Right cardiac atrium (tissue), 5 donors: ENCODE measurements at regions not wholly inside any gene's neighbourhood (a gene's known extent, or its start where the extent isn't known, plus 50 kb on each side); places are given as distances from the start of the nearest gene placed in this dataset.
"Not testable (repeated sequence)": the region's sequence is repeated elsewhere in the genome, so short reads cannot be mapped to it uniquely, and the experiment has no call there.

Experiments
- ATAC-seq, 2 donors: fragments of 200-7000 bp; cut with Tn5 transposase; one replicate each; pipeline versions ENCODE4 v1.8.0 to v1.9.1; 2020; ENCODE audit warnings: moderate library complexity in 2 of 2, mild to moderate bottlenecking in 1 of 2
- DNase-seq, 3 donors: peaks; one replicate each; pipeline ENCODE4 v3.0.0-alpha.2; 2020
- H3K27ac ChIP-seq: one replicate; pipeline ENCODE4 v1.5.1; 2013; ENCODE audit warnings: mild to moderate bottlenecking, low read length, control low read depth, moderate library complexity
- H3K27me3 ChIP-seq: one replicate; pipeline ENCODE4 v1.6.1; 2013; ENCODE audit not compliant: control insufficient read depth, insufficient read depth
- H3K4me1 ChIP-seq: one replicate; pipeline ENCODE4 v1.6.1; 2013; ENCODE audit warnings: low read length; ENCODE audit not compliant: control insufficient read depth, insufficient read depth
- H3K4me3 ChIP-seq: one replicate; pipeline ENCODE4 v1.5.1; 2013; ENCODE audit warnings: low read length, control low read depth
- H3K9me3 ChIP-seq: one replicate; pipeline ENCODE4 v1.6.1; 2013; ENCODE audit warnings: low read length; ENCODE audit not compliant: control insufficient read depth
- WGBS: extraction: QIAGEN DNeasy Blood & Tissue Kit; methylation state at CpG from one replicate; pipeline ENCODE4 v1.1.7; 2013; 5-methylcytosine and 5-hydroxymethylcytosine counted together
- intact Hi-C, 4 donors: fragments of 100-400 bp; cut with DNase I; formaldehyde crosslinking; loops; one replicate each; pipeline versions ENCODE4 v1.11.0 to v1.14.0; 2022 to 2023
- donor health status: healthy with polysubstance abuse.
- donor health status: DM: no; HTN: yes; CAD: no.
- donor health status: DM: no; HTN: no; CAD: no.
- donor health status: DM: no; HTN: yes; CAD: no; lungs with severe emphysema.
- donor health status: DM: yes; HTN: yes; CAD: no.

- H3K27ac ChIP-seq, DNase-seq, ATAC-seq, H3K27me3 ChIP-seq, H3K4me3 ChIP-seq, intact Hi-C loops, H3K9me3 ChIP-seq, H3K4me1 ChIP-seq: not testable (repeated sequence)
- WGBS: 55% methylated on average over 1 of the region's 1 CpG
Observed at GRCh38 chr15:24158306-24158705, 471.2 kb upstream of the NDN start.

DNA sequence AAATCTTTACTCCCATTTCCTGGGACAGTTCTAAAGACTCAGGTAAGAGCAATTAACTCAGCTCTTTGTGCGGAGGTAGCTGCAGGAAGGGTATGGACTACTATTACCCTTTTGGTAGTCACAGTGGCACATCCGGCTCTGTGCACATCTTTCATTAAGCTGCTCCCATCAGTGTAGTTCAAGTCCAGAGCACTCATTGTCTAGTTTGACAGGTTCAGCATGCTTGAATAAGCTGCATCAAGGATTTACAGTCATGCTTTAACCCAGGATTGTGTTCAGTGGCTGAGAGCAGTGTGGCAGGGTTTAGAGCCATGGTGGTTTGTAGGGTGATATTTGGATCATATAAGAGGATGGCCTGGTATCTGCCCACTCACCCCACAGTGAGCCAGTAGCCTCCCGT is 478.4 kb upstream of the NDN start:
- not testable (repeated sequence) for ATAC-seq
- 82% methylated on average over 3 of the region's 3 CpGs for WGBS

DNA sequence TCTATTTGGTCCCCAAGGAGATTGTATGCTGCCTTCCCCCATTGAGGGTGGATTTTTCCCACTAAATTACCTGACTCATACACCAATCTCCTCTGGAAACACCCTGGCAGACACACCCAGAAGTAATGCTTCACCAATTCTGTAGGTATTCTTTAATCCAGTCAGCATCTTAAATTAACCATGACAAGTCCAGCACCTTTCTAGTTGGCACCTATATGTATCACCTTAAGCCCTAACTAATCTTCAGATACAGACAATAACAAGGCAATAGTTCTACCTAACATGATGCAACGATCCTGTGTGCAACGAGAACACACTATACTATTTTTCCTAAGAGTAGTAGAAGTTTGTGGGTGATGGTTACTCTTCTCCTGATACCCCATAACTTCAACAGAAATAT is 473.3 kb upstream of the NPAP1 start:
- H3K9me3 ChIP-seq, H3K27me3 ChIP-seq, intact Hi-C loops, H3K4me3 ChIP-seq, H3K27ac ChIP-seq, DNase-seq, ATAC-seq, H3K4me1 ChIP-seq: not testable (repeated sequence)
- WGBS: 59% methylated on average over 2 of the region's 2 CpGs

More for the DNA sequence above, 478.4 kb upstream of the NDN start:
- DNase-seq, H3K27ac ChIP-seq, intact Hi-C loops, H3K27me3 ChIP-seq, H3K9me3 ChIP-seq, H3K4me1 ChIP-seq, H3K4me3 ChIP-seq: not testable (repeated sequence)

DNA sequence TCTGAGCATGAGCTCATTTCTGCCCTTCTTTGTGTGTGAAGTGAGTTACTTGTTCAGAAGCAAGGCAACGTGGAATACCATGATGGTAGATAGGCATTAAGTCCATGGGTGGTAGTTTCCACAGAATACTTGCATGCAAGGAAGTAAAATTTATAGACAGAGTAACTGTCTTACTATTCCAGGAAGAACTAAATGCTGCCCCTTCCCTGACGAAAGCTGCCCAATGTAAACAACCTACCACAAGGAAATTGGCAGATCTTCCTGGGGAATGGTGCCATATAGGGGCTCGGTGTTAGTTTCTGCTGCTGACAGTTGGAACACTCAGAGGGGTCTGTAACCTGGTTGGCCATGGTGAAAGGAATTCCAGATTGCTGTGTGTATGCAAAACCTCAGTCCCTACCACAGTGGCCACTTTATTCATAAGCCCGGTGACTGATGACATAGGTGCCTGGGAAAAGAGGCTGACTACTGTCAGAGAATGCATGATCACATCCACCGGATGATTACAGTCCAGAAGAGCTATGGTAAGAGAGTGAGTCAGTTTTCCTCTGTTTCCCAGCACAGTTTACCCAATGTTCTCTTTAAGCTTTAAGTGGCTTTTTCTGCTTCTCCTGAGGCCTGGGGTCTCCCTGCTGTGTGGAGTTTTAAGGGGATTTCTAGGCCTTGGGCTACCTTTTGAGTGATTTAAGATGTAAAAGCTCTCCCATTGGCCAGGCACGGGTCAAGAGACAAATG is 463.7 kb upstream of the NPAP1 start:
- H3K27ac ChIP-seq, ATAC-seq, DNase-seq, H3K4me3 ChIP-seq, H3K27me3 ChIP-seq, H3K4me1 ChIP-seq, H3K9me3 ChIP-seq, intact Hi-C loops: not testable (repeated sequence)
- 62% methylated on average over 6 of the region's 6 CpGs for WGBS

DNA sequence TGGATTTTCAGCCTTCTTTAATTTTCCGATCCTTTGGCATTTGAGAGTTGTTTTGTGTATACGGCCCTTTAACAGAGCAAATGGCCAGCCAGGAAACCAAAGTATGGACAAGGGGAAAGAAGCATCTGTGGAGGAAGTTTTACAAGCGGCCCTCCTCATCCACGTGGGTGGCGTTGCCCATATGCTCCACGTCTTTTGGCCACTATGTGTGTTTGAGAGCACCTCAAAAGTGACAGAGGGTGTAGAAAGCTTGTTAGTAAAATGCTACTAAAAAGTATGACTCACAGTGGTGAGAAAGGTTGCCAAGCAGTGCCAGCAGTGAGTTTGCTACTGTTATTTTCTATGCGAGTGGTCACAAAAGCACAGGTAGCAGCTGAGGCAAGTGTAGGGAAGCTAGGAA is 451.8 kb upstream of the NPAP1 start:
- ATAC-seq (no peak), DNase-seq (no peak)
- Histone ChIP-seq H3K27ac (no peak overlapping the region), H3K9me3 (no peaks in the 10 kb centered on the region), H3K4me1 (no peaks in the 10 kb centered on the region), H3K27me3 (no peaks in the 10 kb centered on the region), H3K4me3 (no peak overlapping the region)
- 71% methylated on average over 7 of the region's 7 CpGs for WGBS
- intact Hi-C loops: no loop called here

DNA sequence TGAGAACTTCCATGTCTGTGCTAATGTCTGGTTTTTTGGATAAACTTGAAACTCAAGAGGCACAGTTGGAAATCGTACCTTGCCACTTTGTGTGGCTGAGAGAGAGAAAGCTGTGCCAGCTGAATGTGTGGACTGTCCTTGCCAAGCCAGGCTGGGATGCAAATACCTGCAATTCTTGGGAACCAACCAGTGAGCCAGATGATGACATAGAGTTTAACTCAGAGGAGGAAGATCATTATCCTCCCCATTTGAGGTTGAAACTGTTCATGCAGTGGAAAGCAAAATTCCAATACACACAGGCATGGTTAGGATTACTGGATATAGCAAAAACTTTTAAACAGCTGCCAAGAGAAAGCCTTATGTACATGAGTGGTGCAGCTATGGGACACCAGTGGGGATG is 451.4 kb upstream of the NPAP1 start:
- 77% methylated on average over 1 of the region's 1 CpG for WGBS
- Histone ChIP-seq H3K4me1 (no peaks in the 10 kb centered on the region), H3K4me3 (no peak overlapping the region), H3K9me3 (no peaks in the 10 kb centered on the region), H3K27me3 (no peaks in the 10 kb centered on the region), H3K27ac (no peak overlapping the region)
- intact Hi-C loops: no loop called here
- no peak for ATAC-seq
- DNase-seq: no peak

- H3K9me3 ChIP-seq, H3K27me3 ChIP-seq, H3K4me1 ChIP-seq, H3K4me3 ChIP-seq, ATAC-seq, H3K27ac ChIP-seq, DNase-seq, intact Hi-C loops: not testable (repeated sequence)
- WGBS: 77% methylated on average over 7 of the region's 7 CpGs
Observed at GRCh38 chr15:24228922-24229321, 446.7 kb upstream of the NPAP1 start.

DNA sequence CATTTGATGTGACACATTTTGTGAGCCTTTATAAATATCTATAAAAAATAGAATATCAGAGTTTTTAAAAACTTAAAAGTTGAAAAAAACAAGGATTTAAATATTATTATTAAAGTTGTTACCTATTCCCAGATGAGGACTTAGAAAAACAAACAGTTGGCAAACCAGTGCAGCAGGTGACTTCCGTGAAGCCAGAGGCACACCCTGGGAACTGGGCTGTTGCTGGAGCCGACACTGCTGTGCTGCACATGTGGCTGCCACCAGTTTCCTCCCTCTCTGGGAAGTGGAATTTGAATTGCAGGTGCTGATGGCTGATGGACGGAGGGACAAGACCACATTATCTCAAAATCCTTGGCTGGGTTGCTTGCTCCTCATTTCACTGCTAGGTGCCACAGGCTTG is 442.4 kb upstream of the NPAP1 start:
- 57% methylated on average over 3 of the region's 3 CpGs for WGBS
- H3K27ac ChIP-seq, H3K4me3 ChIP-seq, intact Hi-C loops, H3K4me1 ChIP-seq, ATAC-seq, H3K27me3 ChIP-seq, H3K9me3 ChIP-seq, DNase-seq: not testable (repeated sequence)

- intact Hi-C loops, DNase-seq, H3K27me3 ChIP-seq, H3K4me1 ChIP-seq, H3K9me3 ChIP-seq, ATAC-seq, H3K4me3 ChIP-seq, H3K27ac ChIP-seq: not testable (repeated sequence)
- WGBS: 76% methylated on average over 5 of the region's 5 CpGs
Observed at GRCh38 chr15:24240580-24240979, 435.0 kb upstream of the NPAP1 start.

DNA sequence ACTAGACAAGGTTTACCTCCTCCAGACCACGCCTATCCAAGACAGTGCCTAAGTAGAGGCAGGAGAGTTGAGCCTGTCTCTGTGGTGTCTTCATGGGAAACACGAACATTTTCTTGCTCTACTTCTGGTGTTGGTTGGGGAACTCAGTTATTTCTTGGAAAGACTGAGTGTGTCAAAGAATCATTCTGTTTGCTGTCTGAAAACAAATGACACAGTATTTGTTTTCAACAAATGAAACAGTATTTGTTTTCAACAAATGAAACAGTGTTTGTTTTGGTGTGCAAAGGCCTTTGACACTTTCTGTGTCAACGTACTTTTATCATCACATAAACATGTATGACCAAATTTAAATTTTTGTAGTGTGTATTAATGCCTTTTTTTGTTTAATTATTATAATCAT is 416.5 kb upstream of the NPAP1 start:
- H3K27me3 ChIP-seq, intact Hi-C loops, H3K4me3 ChIP-seq, H3K27ac ChIP-seq, H3K9me3 ChIP-seq, H3K4me1 ChIP-seq, ATAC-seq, DNase-seq: not testable (repeated sequence)
- 48% methylated on average over 3 of the region's 3 CpGs for WGBS

DNA sequence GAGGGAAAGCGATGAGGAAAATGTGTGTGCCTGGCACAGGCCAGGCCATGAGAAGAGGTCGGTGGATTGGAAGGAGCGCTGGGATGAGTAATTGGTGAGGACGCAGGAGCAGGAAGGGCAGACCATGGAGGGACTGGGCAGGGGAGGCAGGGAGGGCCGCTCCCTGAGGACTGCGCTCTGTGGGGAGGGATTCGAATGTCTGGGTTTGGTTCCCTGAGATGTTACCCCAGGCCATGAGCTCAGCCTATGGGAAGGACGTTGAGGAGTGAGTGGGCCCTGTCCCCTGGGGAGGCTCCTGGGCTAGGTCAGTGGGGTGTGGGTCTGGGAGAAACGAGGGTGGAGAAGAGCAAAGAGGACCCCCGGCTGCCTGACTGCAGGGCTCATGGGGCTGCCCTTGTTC is 415.2 kb upstream of the NPAP1 start:
- 83% methylated on average over 10 of the region's 10 CpGs for WGBS
- H3K9me3 ChIP-seq, H3K4me1 ChIP-seq, H3K27ac ChIP-seq, H3K4me3 ChIP-seq, ATAC-seq, intact Hi-C loops, DNase-seq, H3K27me3 ChIP-seq: not testable (repeated sequence)

- intact Hi-C loops, DNase-seq, H3K27ac ChIP-seq, H3K4me1 ChIP-seq, H3K4me3 ChIP-seq, H3K27me3 ChIP-seq, H3K9me3 ChIP-seq: not testable (repeated sequence)
- 20% methylated on average over 14 of the region's 25 CpGs for WGBS
- ATAC-seq: peak in 1 of 2 donors; percentile 42
Observed at GRCh38 chr15:24260854-24261253, 414.7 kb upstream of the NPAP1 start.
